K562 (cell line): ENCODE measurements at regions not wholly inside any gene's neighbourhood (a gene's known extent, or its start where the extent isn't known, plus 50 kb on each side); places are given as distances from the start of the nearest gene placed in this dataset.

ENCODE experiments used
- ATAC-seq: fragments of 200-7000 bp; cut with Tn5 transposase; 3 replicates; pipeline ENCODE4 v1.9.1; 2020; ENCODE audit warnings: moderate library complexity
- BruUV-seq: library from RNA; stranded (reverse); fragments of 400-500 nt; replicated peaks from 2 replicates; lab custom pipeline; 2021; lab: Mats Ljungman, UMichigan
- CTCF ChIA-PET: fragments of 300-600 bp; formaldehyde crosslinking; extraction: SDS; loops from one replicate; lab custom pipeline; 2021; ENCODE audit warnings: low intra/inter-chr PET ratio; lab: Yijun Ruan, JAX
- POLR2A ChIA-PET: fragments of 300-600, 350-650 bp; sonication (Branson Sonifier 250); formaldehyde crosslinking; extraction: SDS; loops from one replicate; lab custom pipeline; 2021; ENCODE audit warnings: antibody characterized with exemption, inconsistent platforms; lab: Yijun Ruan, JAX
- DNase-seq, 4 experiments: peaks; one replicate each; pipeline versions ENCODE4 v3.0.0 to v3.0.0-alpha.2; 2011 to 2018; ENCODE audit warnings: low spot score in 3 of 4, mixed read lengths in 3 of 4; ENCODE audit errors: extremely low read depth in 1 of 4
- FAIRE-seq: peaks from 2 replicates; lab custom pipeline; 2011; peaks lifted over from hg19 to GRCh38; lab: Jason Lieb, UNC
- H2AFZ ChIP-seq: 2 replicates; pipeline ENCODE4 v1.6.0; 2011; ENCODE audit warnings: low read depth, low read length, control low read depth, inconsistent platforms
- H3K27ac ChIP-seq: fragments of 200-600 bp; 3 replicates; pipeline ENCODE4 v1.8.0; 2011; ENCODE audit warnings: low read depth, mild to moderate bottlenecking, control low read depth, inconsistent platforms, low read length, moderate library complexity, mixed read lengths; ENCODE audit errors: extremely low read depth
- H3K27me3 ChIP-seq, 2 experiments: fragments of 300-600 bp in 1 of 2; 2 replicates in 1 of 2; 3 replicates in 1 of 2; pipeline versions ENCODE4 v1.6.0 to v1.8.0; 2011; ENCODE audit warnings: inconsistent platforms in 2 of 2, low read length in 2 of 2, mild to moderate bottlenecking in 1 of 2, mixed read lengths in 1 of 2, moderate library complexity in 1 of 2; ENCODE audit not compliant: control insufficient read depth in 2 of 2, insufficient read depth in 2 of 2
- H3K36me3 ChIP-seq: fragments of 300-600 bp; 3 replicates; pipeline ENCODE4 v1.8.0; 2011; ENCODE audit warnings: mild to moderate bottlenecking, low read length, inconsistent platforms; ENCODE audit not compliant: control insufficient read depth, insufficient read depth
- H3K4me1 ChIP-seq, 2 experiments: fragments of 200-600 bp in 1 of 2; replicated peaks in 1 of 2; 2 replicates in 1 of 2; 3 replicates in 1 of 2; pipeline versions ENCODE4 v1.5.1 to v1.8.0; 2011; ENCODE audit warnings: inconsistent platforms in 2 of 2, low read length in 2 of 2, mild to moderate bottlenecking in 1 of 2, mixed read lengths in 1 of 2, moderate library complexity in 1 of 2; ENCODE audit not compliant: control insufficient read depth in 2 of 2, insufficient read depth in 2 of 2
- H3K4me2 ChIP-seq: 2 replicates; pipeline ENCODE4 v1.6.1; 2011; ENCODE audit warnings: low read length, control low read depth, inconsistent platforms, mixed read lengths; ENCODE audit not compliant: insufficient read depth
- H3K4me3 ChIP-seq: fragments of 200-600 bp; sonication (generic), shearing (Covaris generic); 2 replicates; pipeline ENCODE4 v1.5.1; 2016; ENCODE audit warnings: control low read depth, inconsistent platforms
- H3K79me2 ChIP-seq: fragments of 200-600 bp; 3 replicates; pipeline ENCODE4 v1.8.0; 2011; ENCODE audit warnings: low read length, inconsistent platforms; ENCODE audit not compliant: control insufficient read depth, insufficient read depth
- H3K9ac ChIP-seq, 2 experiments: 2 replicates each; pipeline versions ENCODE4 v1.6.0 to v1.6.1; 2011; ENCODE audit warnings: low read depth in 2 of 2, low read length in 2 of 2, control low read depth in 1 of 2, inconsistent platforms in 1 of 2, mild to moderate bottlenecking in 1 of 2, mixed read lengths in 1 of 2; ENCODE audit not compliant: insufficient read depth in 1 of 2
- H3K9me1 ChIP-seq: one replicate; pipeline ENCODE4 v1.6.0; 2011; ENCODE audit warnings: inconsistent platforms, mild to moderate bottlenecking, low read length, moderate library complexity; ENCODE audit not compliant: control insufficient read depth, insufficient read depth
- H3K9me3 ChIP-seq: replicated peaks from 2 replicates; pipeline ENCODE4 v1.5.1; 2011; ENCODE audit warnings: low read depth, low read length, inconsistent platforms; ENCODE audit not compliant: control insufficient read depth, insufficient read depth
- H4K20me1 ChIP-seq: replicated peaks from 2 replicates; pipeline ENCODE4 v1.6.1; 2011; ENCODE audit warnings: low read length, inconsistent platforms, mixed read lengths; ENCODE audit not compliant: control insufficient read depth, insufficient read depth
- POLR2B ChIP-seq: fragments of 450-650 bp; IDR thresholded peaks from 2 replicates; pipeline ENCODE4 v1.6.1; 2018; ENCODE audit warnings: low read depth; ENCODE audit not compliant: partially characterized antibody
- RBM22 ChIP-seq: fragments of 200-400 bp; formaldehyde crosslinking; IDR thresholded peaks from 2 replicates; pipeline ENCODE4 v1.6.1; 2018; ENCODE audit warnings: low read length, low read depth; ENCODE audit not compliant: poor library complexity, severe bottlenecking
- U2AF2 ChIP-seq: fragments of 200-400 bp; formaldehyde crosslinking; optimal IDR thresholded peaks from 2 replicates; pipeline ENCODE3; 2017; ENCODE audit warnings: low read depth, mild to moderate bottlenecking, low read length
- XRCC4 ChIP-seq: IDR thresholded peaks from one replicate; pipeline ENCODE4 v1.6.1; 2011; ENCODE audit not compliant: insufficient read depth, insufficient read length; ENCODE audit errors: extremely low read depth
- ZNF146 ChIP-seq: IDR thresholded peaks from one replicate; pipeline ENCODE4 v1.6.1; 2018; ENCODE audit warnings: missing compliant biosample characterization; ENCODE audit not compliant: unreplicated experiment
- ZNF282 ChIP-seq: sonication (generic); formaldehyde crosslinking; IDR thresholded peaks from 2 replicates; pipeline ENCODE4 v1.8.1; 2023; ENCODE audit warnings: missing genetic modification reagents
- ZNF780A ChIP-seq: fragments of 250-450 bp; sonication (Bioruptor Pico); IDR thresholded peaks from 2 replicates; pipeline ENCODE4 v1.5.0; 2021; ENCODE audit warnings: mild to moderate bottlenecking
- WGBS: fragments of 100-300 bp; shearing (Covaris generic); methylation state at CpG from one replicate; pipeline ENCODE4 v1.1.6; 2016; ENCODE audit warnings: low coverage, mixed read lengths; ENCODE audit not compliant: insufficient coverage; ENCODE audit errors: missing lambda C conversion rate; 5-methylcytosine and 5-hydroxymethylcytosine counted together
- in situ Hi-C: fragments of 300-500 bp; cut with MboI; formaldehyde crosslinking; loops from 4 replicates; pipeline ENCODE4 v1.15.0; 2018; ENCODE audit warnings: inconsistent platforms, mixed read lengths
- intact Hi-C: fragments of 100-400 bp; cut with micrococcal nuclease; formaldehyde crosslinking; loops from 2 replicates; pipeline ENCODE4 v1.14.2; 2022
- TF ChIP-seq, protein P1 (sequence below): fragments of 250-450 bp; sonication (Bioruptor Pico); IDR thresholded peaks from 2 replicates; pipeline ENCODE4 v1.8.0; 2022; ENCODE audit warnings: moderate library complexity, mild to moderate bottlenecking, inconsistent platforms
- TF ChIP-seq, protein P2 (sequence below): sonication (generic); formaldehyde crosslinking; IDR thresholded peaks from 2 replicates; pipeline ENCODE4 v1.8.0; 2023; ENCODE audit warnings: missing genetic modification reagents, mild to moderate bottlenecking, borderline replicate concordance
- TF ChIP-seq, protein P3 (sequence below): fragments of 250-450 bp; sonication (Bioruptor Pico); IDR thresholded peaks from 2 replicates; pipeline ENCODE4 v1.4.0; 2020

DNA sequence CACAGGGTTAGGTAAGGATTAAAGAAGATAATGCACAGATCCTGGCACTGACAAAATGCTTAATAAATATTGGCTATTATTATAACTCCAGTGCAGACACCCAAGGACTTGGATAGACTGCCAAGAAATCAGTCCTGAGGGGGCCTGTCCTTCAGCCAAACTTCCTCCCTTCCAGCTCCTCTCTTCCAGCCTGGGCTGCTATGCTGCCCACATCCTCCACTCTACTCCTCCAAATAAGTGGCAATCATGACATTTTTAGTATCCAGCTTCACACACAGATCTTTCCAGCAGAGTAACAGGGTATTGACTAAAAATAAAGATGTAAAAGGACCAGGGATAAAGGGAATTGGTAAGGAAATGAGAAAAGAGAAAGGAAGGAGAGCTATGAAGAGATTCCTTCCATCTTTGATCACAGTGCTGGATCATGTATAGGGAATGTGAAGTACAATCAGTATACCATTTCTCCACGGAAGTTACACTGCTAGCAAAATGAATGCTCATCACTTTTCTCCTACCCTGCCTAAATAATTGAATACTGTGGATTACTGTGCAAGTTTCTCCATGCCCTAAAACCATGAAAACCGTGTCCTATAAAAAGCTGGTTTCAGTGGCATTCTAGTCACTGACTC, 136.0 kb upstream of the OSMR start:
- FAIRE-seq (no peak), ATAC-seq (no peak), DNase-seq (no peak)
- in situ Hi-C loops, result no loop called here
- Histone ChIP-seq H3K9me1 (no peaks in the 10 kb centered on the region), H3K9me3 (no peaks in the 10 kb centered on the region), H3K4me3 (no peak overlapping the region), H4K20me1 (no peaks in the 10 kb centered on the region), H3K9ac (no peak overlapping the region), H2AFZ (no peak overlapping the region), H3K36me3 (no peaks in the 10 kb centered on the region), H3K27me3 (peaks cover 3 to 10% of the 10 kb centered on the region in 2 experiments; a peak in 1 of 5 replicates), H3K4me2 (no peak overlapping the region), H3K4me1 (no peaks in the 10 kb centered on the region; a peak in 1 of 5 replicates), H3K27ac (no peak overlapping the region), H3K79me2 (no peaks in the 10 kb centered on the region)
- 2% methylated on average over 2 of the region's 2 CpGs for WGBS
- intact Hi-C loops, result no loop called here
- POLR2A ChIA-PET, result interaction anchor here (0.6 to 0.9 kb wide), 3 partner anchors 12 to 135 kb away, joined by 3 read pairs; no protein-coding TSS in a partner anchor
- CTCF ChIA-PET, result no interaction called here
- no TSS peak for BruUV-seq
- TF ChIP-seq ZNF780A (CRISPR knock-in tag) (no peak), U2AF2 (no peak), XRCC4 (no peak), RBM22 (no peak), ZNF282 (CRISPR knock-in tag) (no peak), ZNF146 (CRISPR knock-in tag) (no peak), POLR2B (no peak)
- TF ChIP-seq, protein P1, sequence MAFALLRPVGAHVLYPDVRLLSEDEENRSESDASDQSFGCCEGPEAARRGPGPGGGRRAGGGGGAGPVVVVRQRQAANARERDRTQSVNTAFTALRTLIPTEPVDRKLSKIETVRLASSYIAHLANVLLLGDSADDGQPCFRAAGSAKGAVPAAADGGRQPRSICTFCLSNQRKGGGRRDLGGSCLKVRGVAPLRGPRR, result no peak
- TF ChIP-seq, protein P2, sequence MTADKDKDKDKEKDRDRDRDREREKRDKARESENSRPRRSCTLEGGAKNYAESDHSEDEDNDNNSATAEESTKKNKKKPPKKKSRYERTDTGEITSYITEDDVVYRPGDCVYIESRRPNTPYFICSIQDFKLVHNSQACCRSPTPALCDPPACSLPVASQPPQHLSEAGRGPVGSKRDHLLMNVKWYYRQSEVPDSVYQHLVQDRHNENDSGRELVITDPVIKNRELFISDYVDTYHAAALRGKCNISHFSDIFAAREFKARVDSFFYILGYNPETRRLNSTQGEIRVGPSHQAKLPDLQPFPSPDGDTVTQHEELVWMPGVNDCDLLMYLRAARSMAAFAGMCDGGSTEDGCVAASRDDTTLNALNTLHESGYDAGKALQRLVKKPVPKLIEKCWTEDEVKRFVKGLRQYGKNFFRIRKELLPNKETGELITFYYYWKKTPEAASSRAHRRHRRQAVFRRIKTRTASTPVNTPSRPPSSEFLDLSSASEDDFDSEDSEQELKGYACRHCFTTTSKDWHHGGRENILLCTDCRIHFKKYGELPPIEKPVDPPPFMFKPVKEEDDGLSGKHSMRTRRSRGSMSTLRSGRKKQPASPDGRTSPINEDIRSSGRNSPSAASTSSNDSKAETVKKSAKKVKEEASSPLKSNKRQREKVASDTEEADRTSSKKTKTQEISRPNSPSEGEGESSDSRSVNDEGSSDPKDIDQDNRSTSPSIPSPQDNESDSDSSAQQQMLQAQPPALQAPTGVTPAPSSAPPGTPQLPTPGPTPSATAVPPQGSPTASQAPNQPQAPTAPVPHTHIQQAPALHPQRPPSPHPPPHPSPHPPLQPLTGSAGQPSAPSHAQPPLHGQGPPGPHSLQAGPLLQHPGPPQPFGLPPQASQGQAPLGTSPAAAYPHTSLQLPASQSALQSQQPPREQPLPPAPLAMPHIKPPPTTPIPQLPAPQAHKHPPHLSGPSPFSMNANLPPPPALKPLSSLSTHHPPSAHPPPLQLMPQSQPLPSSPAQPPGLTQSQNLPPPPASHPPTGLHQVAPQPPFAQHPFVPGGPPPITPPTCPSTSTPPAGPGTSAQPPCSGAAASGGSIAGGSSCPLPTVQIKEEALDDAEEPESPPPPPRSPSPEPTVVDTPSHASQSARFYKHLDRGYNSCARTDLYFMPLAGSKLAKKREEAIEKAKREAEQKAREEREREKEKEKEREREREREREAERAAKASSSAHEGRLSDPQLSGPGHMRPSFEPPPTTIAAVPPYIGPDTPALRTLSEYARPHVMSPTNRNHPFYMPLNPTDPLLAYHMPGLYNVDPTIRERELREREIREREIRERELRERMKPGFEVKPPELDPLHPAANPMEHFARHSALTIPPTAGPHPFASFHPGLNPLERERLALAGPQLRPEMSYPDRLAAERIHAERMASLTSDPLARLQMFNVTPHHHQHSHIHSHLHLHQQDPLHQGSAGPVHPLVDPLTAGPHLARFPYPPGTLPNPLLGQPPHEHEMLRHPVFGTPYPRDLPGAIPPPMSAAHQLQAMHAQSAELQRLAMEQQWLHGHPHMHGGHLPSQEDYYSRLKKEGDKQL (CRISPR knock-in tag), result no peak
- TF ChIP-seq, protein P3, sequence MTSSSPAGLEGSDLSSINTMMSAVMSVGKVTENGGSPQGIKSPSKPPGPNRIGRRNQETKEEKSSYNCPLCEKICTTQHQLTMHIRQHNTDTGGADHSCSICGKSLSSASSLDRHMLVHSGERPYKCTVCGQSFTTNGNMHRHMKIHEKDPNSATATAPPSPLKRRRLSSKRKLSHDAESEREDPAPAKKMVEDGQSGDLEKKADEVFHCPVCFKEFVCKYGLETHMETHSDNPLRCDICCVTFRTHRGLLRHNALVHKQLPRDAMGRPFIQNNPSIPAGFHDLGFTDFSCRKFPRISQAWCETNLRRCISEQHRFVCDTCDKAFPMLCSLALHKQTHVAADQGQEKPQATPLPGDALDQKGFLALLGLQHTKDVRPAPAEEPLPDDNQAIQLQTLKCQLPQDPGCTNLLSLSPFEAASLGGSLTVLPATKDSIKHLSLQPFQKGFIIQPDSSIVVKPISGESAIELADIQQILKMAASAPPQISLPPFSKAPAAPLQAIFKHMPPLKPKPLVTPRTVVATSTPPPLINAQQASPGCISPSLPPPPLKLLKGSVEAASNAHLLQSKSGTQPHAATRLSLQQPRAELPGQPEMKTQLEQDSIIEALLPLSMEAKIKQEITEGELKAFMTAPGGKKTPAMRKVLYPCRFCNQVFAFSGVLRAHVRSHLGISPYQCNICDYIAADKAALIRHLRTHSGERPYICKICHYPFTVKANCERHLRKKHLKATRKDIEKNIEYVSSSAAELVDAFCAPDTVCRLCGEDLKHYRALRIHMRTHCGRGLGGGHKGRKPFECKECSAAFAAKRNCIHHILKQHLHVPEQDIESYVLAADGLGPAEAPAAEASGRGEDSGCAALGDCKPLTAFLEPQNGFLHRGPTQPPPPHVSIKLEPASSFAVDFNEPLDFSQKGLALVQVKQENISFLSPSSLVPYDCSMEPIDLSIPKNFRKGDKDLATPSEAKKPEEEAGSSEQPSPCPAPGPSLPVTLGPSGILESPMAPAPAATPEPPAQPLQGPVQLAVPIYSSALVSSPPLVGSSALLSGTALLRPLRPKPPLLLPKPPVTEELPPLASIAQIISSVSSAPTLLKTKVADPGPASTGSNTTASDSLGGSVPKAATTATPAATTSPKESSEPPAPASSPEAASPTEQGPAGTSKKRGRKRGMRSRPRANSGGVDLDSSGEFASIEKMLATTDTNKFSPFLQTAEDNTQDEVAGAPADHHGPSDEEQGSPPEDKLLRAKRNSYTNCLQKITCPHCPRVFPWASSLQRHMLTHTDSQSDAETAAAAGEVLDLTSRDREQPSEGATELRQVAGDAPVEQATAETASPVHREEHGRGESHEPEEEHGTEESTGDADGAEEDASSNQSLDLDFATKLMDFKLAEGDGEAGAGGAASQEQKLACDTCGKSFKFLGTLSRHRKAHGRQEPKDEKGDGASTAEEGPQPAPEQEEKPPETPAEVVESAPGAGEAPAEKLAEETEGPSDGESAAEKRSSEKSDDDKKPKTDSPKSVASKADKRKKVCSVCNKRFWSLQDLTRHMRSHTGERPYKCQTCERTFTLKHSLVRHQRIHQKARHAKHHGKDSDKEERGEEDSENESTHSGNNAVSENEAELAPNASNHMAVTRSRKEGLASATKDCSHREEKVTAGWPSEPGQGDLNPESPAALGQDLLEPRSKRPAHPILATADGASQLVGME (CRISPR knock-in tag), result no peak
